Smooth muscle cell (in vitro differentiated cells): ENCODE measurements at regions not wholly inside any gene's neighbourhood (a gene's known extent, or its start where the extent isn't known, plus 50 kb on each side); places are given as distances from the start of the nearest gene placed in this dataset.

Experiments
- DNase-seq: peaks from one replicate; lab custom pipeline; 2025; ENCODE audit not compliant: unreplicated experiment; lab: John Stamatoyannopoulos, UW
- H2AFZ ChIP-seq: fragments of 200-600 bp; sonication (generic); 2 replicates; pipeline ENCODE4 v1.6.0; 2016; ENCODE audit warnings: antibody characterized with exemption, low read depth, mild to moderate bottlenecking
- H3F3A ChIP-seq: fragments of 200-600 bp; sonication (generic); 2 replicates; pipeline ENCODE4 v1.6.0; 2017; ENCODE audit warnings: antibody characterized with exemption, low read depth
- H3K27ac ChIP-seq: fragments of 200-600 bp; sonication (generic); 2 replicates; pipeline ENCODE4 v1.5.1; 2016; ENCODE audit warnings: low read depth, mild to moderate bottlenecking
- H3K27me3 ChIP-seq: fragments of 200-600 bp; sonication (generic); 2 replicates; pipeline ENCODE4 v1.6.1; 2016; ENCODE audit warnings: low read depth, mild to moderate bottlenecking
- H3K36me3 ChIP-seq: fragments of 200-600 bp; sonication (generic); 2 replicates; pipeline ENCODE4 v1.5.1; 2016; ENCODE audit warnings: low read depth
- H3K4me1 ChIP-seq: fragments of 200-600 bp; sonication (generic); 2 replicates; pipeline ENCODE4 v1.5.1; 2016; ENCODE audit warnings: low read depth
- H3K4me2 ChIP-seq: fragments of 200-600 bp; sonication (generic); 2 replicates; pipeline ENCODE4 v1.6.0; 2016; ENCODE audit warnings: mild to moderate bottlenecking
- H3K4me3 ChIP-seq: fragments of 200-600 bp; sonication (generic); 2 replicates; pipeline ENCODE4 v1.5.1; 2016; ENCODE audit warnings: mild to moderate bottlenecking
- H3K79me2 ChIP-seq: fragments of 200-600 bp; sonication (generic); 2 replicates; pipeline ENCODE4 v1.6.0; 2016; ENCODE audit warnings: low read depth, mild to moderate bottlenecking
- H3K9ac ChIP-seq: fragments of 200-600 bp; sonication (generic); 2 replicates; pipeline ENCODE4 v1.6.0; 2016; ENCODE audit warnings: low read depth
- H3K9me3 ChIP-seq: fragments of 200-600 bp; sonication (generic); replicated peaks from 2 replicates; pipeline ENCODE4 v1.5.1; 2016; ENCODE audit warnings: low read depth
- H4K20me1 ChIP-seq: fragments of 200-600 bp; sonication (generic); 2 replicates; pipeline ENCODE4 v1.6.0; 2016; ENCODE audit warnings: low read depth
- CTCF ChIP-seq: fragments of 200-600 bp; sonication (generic); IDR thresholded peaks from 2 replicates; pipeline ENCODE4 v1.5.1; 2017; ENCODE audit warnings: borderline replicate concordance, mild to moderate bottlenecking, antibody characterized with exemption; ENCODE audit not compliant: insufficient read depth, poor library complexity, severe bottlenecking
- WGBS: methylation state at CpG from one replicate; pipeline ENCODE4 v1.1.7; 2016; ENCODE audit warnings: low lambda C conversion rate; 5-methylcytosine and 5-hydroxymethylcytosine counted together

DNA sequence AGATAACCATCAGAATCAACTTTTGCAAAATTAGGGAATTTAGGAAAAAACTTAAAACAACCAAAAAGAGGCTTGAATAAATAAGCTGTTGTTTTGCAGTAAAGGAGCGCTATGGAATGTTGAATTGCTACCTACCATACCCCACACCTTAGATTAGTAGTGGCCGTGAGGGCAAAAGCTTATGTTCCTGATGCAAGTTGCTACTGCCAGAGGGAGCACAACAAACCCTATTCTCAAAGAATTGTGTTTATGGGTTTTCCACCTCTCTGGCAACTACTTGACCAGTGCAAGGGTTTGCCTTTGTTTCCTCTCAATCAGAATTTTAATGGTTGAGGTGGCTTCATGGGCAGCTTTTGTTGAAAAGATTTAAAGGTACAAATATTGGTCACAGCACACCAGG, 268.1 kb downstream of the LAS1L start:
- DNase-seq: no peak
- H3K27ac ChIP-seq: no peak overlapping the region
- H3K4me1 ChIP-seq: no peaks in the 10 kb centered on the region
- H3K27me3 ChIP-seq: no peaks in the 10 kb centered on the region
- H3K4me2 ChIP-seq: no peak overlapping the region
- no peak overlapping the region for H3K9ac ChIP-seq
- no peaks in the 10 kb centered on the region for H4K20me1 ChIP-seq
- peaks cover 9% of the 10 kb centered on the region for H3K9me3 ChIP-seq
- WGBS: 79% methylated on average over 2 of the region's 2 CpGs
- H3K79me2 ChIP-seq: no peaks in the 10 kb centered on the region
- H3F3A ChIP-seq: no peaks in the 10 kb centered on the region
- H2AFZ ChIP-seq: no peak overlapping the region
- no peaks in the 10 kb centered on the region for H3K36me3 ChIP-seq
- no peak overlapping the region for H3K4me3 ChIP-seq
- TF ChIP-seq CTCF: no peak

- Histone ChIP-seq H3K36me3 (no peaks in the 10 kb centered on the region), H3K27ac (no peak overlapping the region), H3K9ac (no peak overlapping the region), H3K9me3 (no peaks in the 10 kb centered on the region), H3K79me2 (no peaks in the 10 kb centered on the region), H3F3A (no peaks in the 10 kb centered on the region), H3K4me2 (no peak overlapping the region), H3K27me3 (no peaks in the 10 kb centered on the region), H3K4me3 (no peak overlapping the region), H2AFZ (no peak overlapping the region), H4K20me1 (no peaks in the 10 kb centered on the region), H3K4me1 (no peaks in the 10 kb centered on the region)
- no peak for TF ChIP-seq CTCF
- DNase-seq: no peak
- WGBS: 96% methylated on average over 5 of the region's 6 CpGs
These were observed 277.6 kb upstream of the ZC4H2 start for GRCh38 chrX:65253817-65254216.

DNA sequence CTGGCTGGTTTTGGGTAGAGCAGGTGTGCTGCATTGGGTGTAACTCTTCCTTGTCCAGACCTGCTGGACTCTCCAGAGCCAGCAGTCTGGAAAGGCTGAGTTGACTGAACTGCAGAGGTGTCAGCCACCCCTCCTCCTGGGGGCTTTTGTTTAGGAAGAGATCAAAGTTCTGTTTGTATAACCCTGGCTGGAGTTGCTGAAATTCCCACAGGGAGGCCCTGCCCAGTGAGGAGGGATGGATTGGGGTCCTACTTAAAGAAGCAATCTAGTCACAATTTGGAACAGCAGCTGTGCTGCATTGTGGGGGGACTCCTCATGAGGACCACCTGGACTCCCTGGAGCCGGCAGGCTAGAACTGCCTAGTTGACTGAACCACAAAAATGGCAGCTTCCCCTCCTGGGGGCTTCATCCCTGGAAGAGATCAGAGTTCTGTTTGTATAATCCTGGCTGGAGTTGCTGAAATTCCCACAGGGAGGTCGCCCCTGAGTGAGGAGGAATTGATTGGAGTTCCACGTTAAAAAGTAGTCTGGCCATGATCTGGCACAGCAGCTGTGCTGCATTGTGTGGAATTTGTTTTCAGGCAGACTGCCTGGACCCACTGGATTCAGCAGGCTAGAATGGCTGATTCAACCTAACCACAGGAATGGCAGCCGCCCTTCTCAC, 264.9 kb upstream of the ZC4H2 start:
- 64% methylated on average over 4 of the region's 4 CpGs for WGBS
- DNase-seq: no peak
- TF ChIP-seq CTCF: no peak

GRCh38 chrX:65203545-65203944, 227.3 kb upstream of the ZC4H2 start:
- Histone ChIP-seq H3K4me1 (no peaks in the 10 kb centered on the region), H3K36me3 (no peaks in the 10 kb centered on the region), H3K9me3 (no peaks in the 10 kb centered on the region), H3F3A (no peaks in the 10 kb centered on the region), H3K4me2 (no peak overlapping the region), H3K9ac (no peak overlapping the region), H3K79me2 (no peaks in the 10 kb centered on the region), H3K27me3 (no peaks in the 10 kb centered on the region), H3K27ac (no peak overlapping the region), H2AFZ (no peak overlapping the region), H3K4me3 (no peak overlapping the region), H4K20me1 (no peaks in the 10 kb centered on the region)
- 76% methylated on average over 3 of the region's 3 CpGs for WGBS
- DNase-seq: no peak
- no peak for TF ChIP-seq CTCF

More for the DNA sequence above, 264.9 kb upstream of the ZC4H2 start:
- H3K4me1 ChIP-seq: no peaks in the 10 kb centered on the region
- H4K20me1 ChIP-seq: no peaks in the 10 kb centered on the region
- H3K9me3 ChIP-seq: no peaks in the 10 kb centered on the region
- H3K4me2 ChIP-seq: no peak overlapping the region
- no peak overlapping the region for H2AFZ ChIP-seq
- no peak overlapping the region for H3K9ac ChIP-seq
- no peaks in the 10 kb centered on the region for H3K36me3 ChIP-seq
- H3K27ac ChIP-seq: no peak overlapping the region
- H3K27me3 ChIP-seq: no peaks in the 10 kb centered on the region
- H3K79me2 ChIP-seq: no peaks in the 10 kb centered on the region
- H3F3A ChIP-seq: no peaks in the 10 kb centered on the region
- H3K4me3 ChIP-seq: no peak overlapping the region
